SK-N-SH (cell line): ENCODE measurements at regions not wholly inside any gene's neighbourhood (a gene's known extent, or its start where the extent isn't known, plus 50 kb on each side); places are given as distances from the start of the nearest gene placed in this dataset.

ENCODE experiments used
- CTCF ChIA-PET: fragments of 300-600, 350-600 bp; formaldehyde crosslinking; extraction: SDS; loops from one replicate; lab custom pipeline; 2021; lab: Yijun Ruan, JAX
- POLR2A ChIA-PET: fragments of 350-600 bp; sonication (Branson Sonifier 250); formaldehyde crosslinking; extraction: SDS; loops from one replicate; lab custom pipeline; 2020; ENCODE audit warnings: antibody characterized with exemption, inconsistent platforms; lab: Yijun Ruan, JAX
- DNase-seq: peaks from one replicate; pipeline ENCODE4 v3.0.0; 2012
- H2AFZ ChIP-seq: fragments of 200-600 bp; sonication (generic); 2 replicates; pipeline ENCODE4 v1.8.1; 2016; ENCODE audit warnings: antibody characterized with exemption, mild to moderate bottlenecking, low read depth
- H3F3A ChIP-seq: fragments of 200-600 bp; sonication (generic); replicated peaks from 2 replicates; pipeline ENCODE3; 2016; ENCODE audit warnings: antibody characterized with exemption, mild to moderate bottlenecking; ENCODE audit not compliant: insufficient read depth
- H3K27ac ChIP-seq, 2 experiments: fragments of 200-500 bp in 1 of 2; fragments of 200-600 bp in 1 of 2; sonication (Bioruptor generic) in 1 of 2; sonication (generic), shearing (Covaris generic) in 1 of 2; 2 replicates each; pipeline versions ENCODE4 v1.5.1 to v1.6.1; 2014 to 2016; ENCODE audit warnings: low read depth in 2 of 2, inconsistent platforms in 1 of 2, low read length in 1 of 2, mild to moderate bottlenecking in 1 of 2, mixed read lengths in 1 of 2
- H3K27me3 ChIP-seq: fragments of 200-600 bp; sonication (generic), shearing (Covaris generic); 2 replicates; pipeline ENCODE4 v1.6.1; 2016; ENCODE audit warnings: mixed run types; ENCODE audit not compliant: insufficient read depth
- H3K36me3 ChIP-seq, 2 experiments: fragments of 200-500 bp in 1 of 2; fragments of 200-600 bp in 1 of 2; sonication (Bioruptor generic) in 1 of 2; sonication (generic) in 1 of 2; replicated peaks in 1 of 2; 2 replicates each; pipeline versions ENCODE3 to v1.5.1; 2014 to 2016; ENCODE audit warnings: low read length in 1 of 2, mild to moderate bottlenecking in 1 of 2; ENCODE audit not compliant: insufficient read depth in 2 of 2, control insufficient read depth in 1 of 2
- H3K4me1 ChIP-seq, 2 experiments: fragments of 200-500 bp in 1 of 2; fragments of 200-600 bp in 1 of 2; sonication (Bioruptor generic) in 1 of 2; sonication (generic), shearing (Covaris generic) in 1 of 2; 2 replicates each; pipeline versions ENCODE4 v1.5.1 to v1.6.1; 2014 to 2016; ENCODE audit warnings: low read depth in 1 of 2, low read length in 1 of 2, mixed run types in 1 of 2; ENCODE audit not compliant: insufficient read depth in 2 of 2, control insufficient read depth in 1 of 2
- H3K4me2 ChIP-seq: fragments of 200-600 bp; sonication (generic), shearing (Covaris generic); 2 replicates; pipeline ENCODE4 v1.6.1; 2017; ENCODE audit warnings: mixed run types
- H3K4me3 ChIP-seq, 2 experiments: fragments of 200-500 bp in 1 of 2; fragments of 200-600 bp in 1 of 2; sonication (Bioruptor generic) in 1 of 2; sonication (generic), shearing (Covaris generic) in 1 of 2; 2 replicates each; pipeline versions ENCODE4 v1.5.1 to v1.8.1; 2014 to 2016; ENCODE audit warnings: low read depth in 2 of 2, inconsistent platforms in 1 of 2, low read length in 1 of 2, mild to moderate bottlenecking in 1 of 2, mixed read lengths in 1 of 2, moderate library complexity in 1 of 2
- H3K79me2 ChIP-seq: fragments of 200-600 bp; sonication (generic); 2 replicates; pipeline ENCODE4 v1.8.1; 2017; ENCODE audit warnings: mild to moderate bottlenecking; ENCODE audit not compliant: insufficient read depth
- H3K9ac ChIP-seq: fragments of 200-600 bp; sonication (generic); 2 replicates; pipeline ENCODE4 v1.6.1; 2017; ENCODE audit warnings: mixed run types
- H3K9me2 ChIP-seq: fragments of 200-600 bp; sonication (generic); 2 replicates; pipeline ENCODE4 v1.6.1; 2017; ENCODE audit warnings: mixed run types
- H3K9me3 ChIP-seq: fragments of 200-600 bp; sonication (generic); 2 replicates; pipeline ENCODE4 v1.6.1; 2017; ENCODE audit warnings: mixed run types, mild to moderate bottlenecking, moderate library complexity
- H4K20me1 ChIP-seq: fragments of 200-600 bp; sonication (generic); 2 replicates; pipeline ENCODE4 v1.6.1; 2017; ENCODE audit warnings: mild to moderate bottlenecking, mixed run types; ENCODE audit not compliant: insufficient read depth
- CHD2 ChIP-seq: fragments of 150-350 bp; IDR thresholded peaks from 2 replicates; pipeline ENCODE4 v1.6.1; 2018; ENCODE audit warnings: low read length; ENCODE audit not compliant: partially characterized antibody
- ELF1 ChIP-seq: IDR thresholded peaks from 2 replicates; pipeline ENCODE4 v1.4.0; 2012
- EP300 ChIP-seq, 2 experiments: IDR thresholded peaks; 2 replicates each; pipeline versions ENCODE4 v1.4.0 to v1.6.1; 2012; ENCODE audit warnings: borderline replicate concordance in 1 of 2, low read depth in 1 of 2, low read length in 1 of 2
- FOSL2 ChIP-seq: IDR thresholded peaks from 2 replicates; pipeline ENCODE4 v1.4.0; 2012; ENCODE audit warnings: low read depth, mild to moderate bottlenecking, moderate library complexity, borderline replicate concordance
- GATA2 ChIP-seq: sonication (generic); formaldehyde crosslinking; IDR thresholded peaks from 2 replicates; pipeline ENCODE4 v1.5.0; 2020; ENCODE audit warnings: mild to moderate bottlenecking, missing genetic modification reagents
- JUND ChIP-seq: IDR thresholded peaks from 2 replicates; pipeline ENCODE4 v1.4.0; 2012
- MXI1 ChIP-seq: IDR thresholded peaks from 2 replicates; pipeline ENCODE4 v1.6.1; 2012; ENCODE audit warnings: mild to moderate bottlenecking, low read depth, low read length, improper control_type of control experiment
- PBX3 ChIP-seq: IDR thresholded peaks from 2 replicates; pipeline ENCODE4; 2012
- REST ChIP-seq: IDR thresholded peaks from 2 replicates; pipeline ENCODE4 v1.6.1; 2012; ENCODE audit warnings: mild to moderate bottlenecking, low read depth, low read length, moderate library complexity
- RFX5 ChIP-seq: IDR thresholded peaks from 2 replicates; pipeline ENCODE4 v1.6.1; 2012; ENCODE audit warnings: mild to moderate bottlenecking, improper control_type of control experiment, low read length
- SIN3A ChIP-seq: IDR thresholded peaks from 2 replicates; pipeline ENCODE4 v1.6.1; 2012; ENCODE audit warnings: low read depth, mild to moderate bottlenecking, low read length, moderate library complexity, borderline replicate concordance
- SMC3 ChIP-seq: IDR thresholded peaks from 2 replicates; pipeline ENCODE4 v1.6.1; 2012; ENCODE audit warnings: low read depth, low read length, improper control_type of control experiment
- TCF12 ChIP-seq: IDR thresholded peaks from 2 replicates; pipeline ENCODE4 v1.4.0; 2012
- TEAD4 ChIP-seq: IDR thresholded peaks from 2 replicates; pipeline ENCODE4 v1.4.0; 2012; ENCODE audit warnings: mild to moderate bottlenecking, borderline replicate concordance; ENCODE audit not compliant: insufficient read depth
- YY1 ChIP-seq: IDR thresholded peaks from 2 replicates; pipeline ENCODE4 v1.4.0; 2012; ENCODE audit warnings: low read depth, mild to moderate bottlenecking
- WGBS: methylation state at CpG from one replicate; pipeline ENCODE4 v1.1.6; 2017; ENCODE audit warnings: low lambda C conversion rate; 5-methylcytosine and 5-hydroxymethylcytosine counted together
- TF ChIP-seq, protein P1 (sequence below): IDR thresholded peaks from 2 replicates; pipeline ENCODE4 v1.4.0; 2012; ENCODE audit warnings: low read depth, borderline replicate concordance
- TF ChIP-seq, protein P2 (sequence below): IDR thresholded peaks from 2 replicates; pipeline ENCODE4 v1.4.0; 2012; ENCODE audit warnings: low read depth, borderline replicate concordance

- DNase-seq: no peak
- 80% methylated on average over 13 of the region's 13 CpGs for WGBS
- no peak overlapping the region for H3K4me3 ChIP-seq
- H3K36me3 ChIP-seq: no peaks in the 10 kb centered on the region
- POLR2A ChIA-PET: interaction anchor here (0.7 kb wide), 1 partner anchor 73 kb away, joined by 3 read pairs; no protein-coding TSS in a partner anchor
- no peaks in the 10 kb centered on the region for H3K79me2 ChIP-seq
- peaks cover 0 to 23% of the 10 kb centered on the region in 2 experiments; a peak in 3 of 4 replicates for H3K4me1 ChIP-seq
- CTCF ChIA-PET: interaction anchor here (1.2 kb wide), 1 partner anchor 89 kb away, joined by 3 read pairs; no protein-coding TSS in a partner anchor
- no peaks in the 10 kb centered on the region for H3F3A ChIP-seq
- H3K9me2 ChIP-seq: no peaks in the 10 kb centered on the region
- no peaks in the 10 kb centered on the region; the same call in 1 of the 2 replicates for H3K27me3 ChIP-seq
- no peak overlapping the region for H2AFZ ChIP-seq
- TF ChIP-seq TCF12 (no peak), TEAD4 (no peak), YY1 (no peak), SMC3 (no peak), JUND (no peak), MXI1 (no peak), RFX5 (no peak), CHD2 (no peak), FOSL2 (no peak)
- TF ChIP-seq, protein P1, sequence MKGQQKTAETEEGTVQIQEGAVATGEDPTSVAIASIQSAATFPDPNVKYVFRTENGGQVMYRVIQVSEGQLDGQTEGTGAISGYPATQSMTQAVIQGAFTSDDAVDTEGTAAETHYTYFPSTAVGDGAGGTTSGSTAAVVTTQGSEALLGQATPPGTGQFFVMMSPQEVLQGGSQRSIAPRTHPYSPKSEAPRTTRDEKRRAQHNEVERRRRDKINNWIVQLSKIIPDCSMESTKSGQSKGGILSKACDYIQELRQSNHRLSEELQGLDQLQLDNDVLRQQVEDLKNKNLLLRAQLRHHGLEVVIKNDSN: no peak
- TF ChIP-seq, all 33 proteins: peak for 0
- no peaks in the 10 kb centered on the region for H4K20me1 ChIP-seq
- H3K27ac ChIP-seq: peak overlapping the region in 1 of 2 experiments; percentile 65; a peak in 2 of 4 replicates
- H3K9ac ChIP-seq: no peak overlapping the region
- H3K4me2 ChIP-seq: no peak overlapping the region
- H3K9me3 ChIP-seq: no peaks in the 10 kb centered on the region
Observed at GRCh38 chr3:194212161-194212844, 76.4 kb downstream of the HES1 start.

GRCh38 chr3:194212845-194213331 lies 76.9 kb downstream of the HES1 start:
- Histone ChIP-seq H3K79me2 (no peaks in the 10 kb centered on the region), H3K4me2 (no peak overlapping the region), H3K9ac (no peak overlapping the region), H3K9me2 (no peaks in the 10 kb centered on the region), H3K36me3 (no peaks in the 10 kb centered on the region), H3K27ac (peak overlapping the region in 1 of 2 experiments; percentile 65; a peak in 2 of 4 replicates), H3K4me3 (no peak overlapping the region), H3K9me3 (no peaks in the 10 kb centered on the region), H3K4me1 (peaks cover 0 to 25% of the 10 kb centered on the region in 2 experiments; a peak in 3 of 4 replicates), H3F3A (no peaks in the 10 kb centered on the region), H3K27me3 (no peaks in the 10 kb centered on the region; the same call in 1 of the 2 replicates), H2AFZ (no peak overlapping the region), H4K20me1 (no peaks in the 10 kb centered on the region)
- CTCF ChIA-PET: interaction anchor here (1.7 to 2.4 kb wide), 2 partner anchors 102 to 103 kb away, joined by 4 to 7 read pairs; no protein-coding TSS in a partner anchor
- POLR2A ChIA-PET: no interaction called here
- peak; percentile 74 for DNase-seq
- 31% methylated on average over 10 of the region's 10 CpGs for WGBS
- TF ChIP-seq REST (0 out of 2 replicates have a peak, but pooled peaks have one; percentile 5), EP300 (IDR thresholded peaks at IDR 0.05; ENCODE audit: borderline replicate concordance in 1 of 2, low read depth in 1 of 2, low read length in 1 of 2) (peak in 1 of 2 experiments; percentile 81; a peak in 2 of 4 replicates), PBX3 (peak; percentile 50), TCF12 (peak; percentile 40; the same call in 1 of the 2 replicates), SIN3A (no peak), GATA2 (peak; percentile 76), CHD2 (peak; percentile 35), ELF1 (no peak)
- TF ChIP-seq, protein P2, sequence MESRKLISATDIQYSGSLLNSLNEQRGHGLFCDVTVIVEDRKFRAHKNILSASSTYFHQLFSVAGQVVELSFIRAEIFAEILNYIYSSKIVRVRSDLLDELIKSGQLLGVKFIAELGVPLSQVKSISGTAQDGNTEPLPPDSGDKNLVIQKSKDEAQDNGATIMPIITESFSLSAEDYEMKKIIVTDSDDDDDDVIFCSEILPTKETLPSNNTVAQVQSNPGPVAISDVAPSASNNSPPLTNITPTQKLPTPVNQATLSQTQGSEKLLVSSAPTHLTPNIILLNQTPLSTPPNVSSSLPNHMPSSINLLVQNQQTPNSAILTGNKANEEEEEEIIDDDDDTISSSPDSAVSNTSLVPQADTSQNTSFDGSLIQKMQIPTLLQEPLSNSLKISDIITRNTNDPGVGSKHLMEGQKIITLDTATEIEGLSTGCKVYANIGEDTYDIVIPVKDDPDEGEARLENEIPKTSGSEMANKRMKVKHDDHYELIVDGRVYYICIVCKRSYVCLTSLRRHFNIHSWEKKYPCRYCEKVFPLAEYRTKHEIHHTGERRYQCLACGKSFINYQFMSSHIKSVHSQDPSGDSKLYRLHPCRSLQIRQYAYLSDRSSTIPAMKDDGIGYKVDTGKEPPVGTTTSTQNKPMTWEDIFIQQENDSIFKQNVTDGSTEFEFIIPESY: no peak
- TF ChIP-seq, protein P1: no peak
